Spleen (tissue), 7 donors: ENCODE measurements at regions not wholly inside any gene's neighbourhood (a gene's known extent, or its start where the extent isn't known, plus 50 kb on each side); places are given as distances from the start of the nearest gene placed in this dataset.
"Not testable (repeated sequence)": the region's sequence is repeated elsewhere in the genome, so short reads cannot be mapped to it uniquely, and the experiment has no call there.

Source experiments
- POLR2A ChIP-seq, 3 donors: fragments of 450-650 bp; IDR thresholded peaks; one replicate each; pipeline ENCODE4 v1.5.1; 2017; ENCODE audit warnings: antibody characterized with exemption in 3 of 3, mild to moderate bottlenecking in 1 of 3
- POLR2AphosphoS5 ChIP-seq, 3 donors: sonication (generic); formaldehyde crosslinking; IDR thresholded peaks; one replicate each; pipeline ENCODE4 v1.5.1; 2017; ENCODE audit warnings: antibody characterized with exemption in 3 of 3
- TF ChIP-seq, protein P1 (sequence below), 11 experiments: fragments of 200-600 bp in 7 of 11; fragments of 450-650 bp in 4 of 11; sonication (generic) in 4 of 11; IDR thresholded peaks in 8 of 11; conservative IDR thresholded peaks in 3 of 11; 1 replicate in 7 of 11; 2 replicates in 4 of 11; pipeline versions ENCODE4 v1.4.0 to v1.8.0; 2016 to 2021; ENCODE audit warnings: antibody characterized with exemption in 11 of 11, inconsistent platforms in 4 of 11, mild to moderate bottlenecking in 1 of 11
- donor health status: DM: no; HTN: no; CAD: no; lungs with moderate emphysema.
- donor health status: DM: no; HTN: no; CAD: no.
- donor health status: DM: no; HTN: no; CAD: no.

DNA sequence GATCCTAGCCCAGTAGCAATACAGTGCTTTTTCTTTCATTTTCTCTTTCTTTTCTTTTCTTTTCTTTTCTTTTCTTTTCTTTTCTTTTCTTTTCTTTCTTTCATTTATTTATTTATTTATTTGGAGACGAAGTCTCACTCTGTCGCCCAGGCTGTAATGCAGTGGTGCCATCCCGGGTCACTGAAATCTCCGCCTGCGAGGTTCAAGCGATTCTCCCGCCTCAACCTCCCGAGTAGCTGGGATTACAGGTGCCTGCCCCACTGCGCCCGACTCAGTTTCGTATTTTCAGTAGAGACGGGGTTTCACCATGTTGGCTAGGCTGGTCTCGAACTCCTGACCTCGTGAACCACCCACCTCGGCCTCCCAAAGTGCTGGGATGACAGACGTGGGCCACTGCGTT, 1948.0 kb upstream of the DEFB115 start:
- TF ChIP-seq, protein P1, sequence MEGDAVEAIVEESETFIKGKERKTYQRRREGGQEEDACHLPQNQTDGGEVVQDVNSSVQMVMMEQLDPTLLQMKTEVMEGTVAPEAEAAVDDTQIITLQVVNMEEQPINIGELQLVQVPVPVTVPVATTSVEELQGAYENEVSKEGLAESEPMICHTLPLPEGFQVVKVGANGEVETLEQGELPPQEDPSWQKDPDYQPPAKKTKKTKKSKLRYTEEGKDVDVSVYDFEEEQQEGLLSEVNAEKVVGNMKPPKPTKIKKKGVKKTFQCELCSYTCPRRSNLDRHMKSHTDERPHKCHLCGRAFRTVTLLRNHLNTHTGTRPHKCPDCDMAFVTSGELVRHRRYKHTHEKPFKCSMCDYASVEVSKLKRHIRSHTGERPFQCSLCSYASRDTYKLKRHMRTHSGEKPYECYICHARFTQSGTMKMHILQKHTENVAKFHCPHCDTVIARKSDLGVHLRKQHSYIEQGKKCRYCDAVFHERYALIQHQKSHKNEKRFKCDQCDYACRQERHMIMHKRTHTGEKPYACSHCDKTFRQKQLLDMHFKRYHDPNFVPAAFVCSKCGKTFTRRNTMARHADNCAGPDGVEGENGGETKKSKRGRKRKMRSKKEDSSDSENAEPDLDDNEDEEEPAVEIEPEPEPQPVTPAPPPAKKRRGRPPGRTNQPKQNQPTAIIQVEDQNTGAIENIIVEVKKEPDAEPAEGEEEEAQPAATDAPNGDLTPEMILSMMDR (IDR thresholded peaks at IDR 0.05 in 8 of 11, conservative IDR thresholded peaks at IDR 0.05 in 3 of 11), result not testable (repeated sequence)
- TF ChIP-seq POLR2A, POLR2AphosphoS5 (IDR thresholded peaks at IDR 0.05): not testable (repeated sequence)
